Ishikawa (cell line): ENCODE measurements at regions not wholly inside any gene's neighbourhood (a gene's known extent, or its start where the extent isn't known, plus 50 kb on each side); places are given as distances from the start of the nearest gene placed in this dataset.

Source experiments
- CEBPB ChIP-seq: IDR thresholded peaks from 2 replicates; pipeline ENCODE4 v1.6.1; 2012
- EP300 ChIP-seq: IDR thresholded peaks from 2 replicates; pipeline ENCODE4 v1.6.1; 2012; ENCODE audit warnings: borderline replicate concordance
- RAD21 ChIP-seq: IDR thresholded peaks from 2 replicates; pipeline ENCODE4 v1.6.1; 2012; ENCODE audit warnings: low read depth
- TAF1 ChIP-seq: IDR thresholded peaks from 2 replicates; pipeline ENCODE4 v1.6.1; 2012; ENCODE audit warnings: low read depth, mild to moderate bottlenecking
- TF ChIP-seq, protein P1 (sequence below): IDR thresholded peaks from 2 replicates; pipeline ENCODE4 v1.6.1; 2012
- TF ChIP-seq, protein P2 (sequence below): IDR thresholded peaks from 2 replicates; pipeline ENCODE4 v1.6.1; 2012; ENCODE audit warnings: low read depth, mild to moderate bottlenecking

DNA sequence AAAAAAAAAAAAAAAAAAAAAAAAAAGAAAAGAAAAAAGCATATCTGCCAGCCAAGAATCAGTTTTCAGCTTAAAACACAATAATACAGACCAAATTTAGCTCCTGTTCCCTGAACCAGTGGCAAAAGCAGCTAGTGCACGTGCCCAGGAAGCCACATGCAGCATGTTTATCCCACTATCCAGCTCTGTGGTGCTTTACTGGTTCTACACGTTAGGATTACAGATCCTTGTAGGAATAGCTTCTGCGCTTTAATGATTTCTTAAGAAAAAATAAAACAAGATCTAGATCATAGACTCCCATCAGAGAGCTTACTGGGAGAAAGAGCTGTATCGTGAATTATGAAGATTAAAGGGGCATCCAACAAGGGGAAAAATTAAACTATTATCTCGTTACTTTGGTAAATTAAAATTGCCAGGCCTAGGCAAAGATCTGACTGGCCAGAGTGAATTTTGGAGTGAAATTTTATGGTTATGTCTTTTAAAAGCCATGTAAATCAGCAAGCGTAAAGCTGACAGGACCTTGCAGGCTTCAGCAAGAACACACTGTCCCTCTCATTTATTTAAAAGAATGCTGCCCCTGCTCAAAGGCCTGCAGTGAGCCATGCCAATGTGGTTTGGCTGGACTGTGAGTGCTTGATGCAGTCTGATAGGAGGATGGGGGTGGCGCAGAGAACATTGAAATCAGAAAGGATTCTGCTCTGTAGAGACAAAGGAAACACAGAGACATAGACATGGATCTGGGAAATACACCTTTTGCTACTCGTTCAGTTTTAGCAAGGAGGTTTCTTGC lies 177.3 kb upstream of the PHYHIPL start:
- TF ChIP-seq CEBPB (no peak), EP300 (no peak), TAF1 (no peak), RAD21 (no peak)
- TF ChIP-seq, protein P1, sequence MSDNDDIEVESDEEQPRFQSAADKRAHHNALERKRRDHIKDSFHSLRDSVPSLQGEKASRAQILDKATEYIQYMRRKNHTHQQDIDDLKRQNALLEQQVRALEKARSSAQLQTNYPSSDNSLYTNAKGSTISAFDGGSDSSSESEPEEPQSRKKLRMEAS: no peak
- TF ChIP-seq, protein P2, sequence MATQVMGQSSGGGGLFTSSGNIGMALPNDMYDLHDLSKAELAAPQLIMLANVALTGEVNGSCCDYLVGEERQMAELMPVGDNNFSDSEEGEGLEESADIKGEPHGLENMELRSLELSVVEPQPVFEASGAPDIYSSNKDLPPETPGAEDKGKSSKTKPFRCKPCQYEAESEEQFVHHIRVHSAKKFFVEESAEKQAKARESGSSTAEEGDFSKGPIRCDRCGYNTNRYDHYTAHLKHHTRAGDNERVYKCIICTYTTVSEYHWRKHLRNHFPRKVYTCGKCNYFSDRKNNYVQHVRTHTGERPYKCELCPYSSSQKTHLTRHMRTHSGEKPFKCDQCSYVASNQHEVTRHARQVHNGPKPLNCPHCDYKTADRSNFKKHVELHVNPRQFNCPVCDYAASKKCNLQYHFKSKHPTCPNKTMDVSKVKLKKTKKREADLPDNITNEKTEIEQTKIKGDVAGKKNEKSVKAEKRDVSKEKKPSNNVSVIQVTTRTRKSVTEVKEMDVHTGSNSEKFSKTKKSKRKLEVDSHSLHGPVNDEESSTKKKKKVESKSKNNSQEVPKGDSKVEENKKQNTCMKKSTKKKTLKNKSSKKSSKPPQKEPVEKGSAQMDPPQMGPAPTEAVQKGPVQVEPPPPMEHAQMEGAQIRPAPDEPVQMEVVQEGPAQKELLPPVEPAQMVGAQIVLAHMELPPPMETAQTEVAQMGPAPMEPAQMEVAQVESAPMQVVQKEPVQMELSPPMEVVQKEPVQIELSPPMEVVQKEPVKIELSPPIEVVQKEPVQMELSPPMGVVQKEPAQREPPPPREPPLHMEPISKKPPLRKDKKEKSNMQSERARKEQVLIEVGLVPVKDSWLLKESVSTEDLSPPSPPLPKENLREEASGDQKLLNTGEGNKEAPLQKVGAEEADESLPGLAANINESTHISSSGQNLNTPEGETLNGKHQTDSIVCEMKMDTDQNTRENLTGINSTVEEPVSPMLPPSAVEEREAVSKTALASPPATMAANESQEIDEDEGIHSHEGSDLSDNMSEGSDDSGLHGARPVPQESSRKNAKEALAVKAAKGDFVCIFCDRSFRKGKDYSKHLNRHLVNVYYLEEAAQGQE: no peak
